CD8-positive, alpha-beta memory T cell (primary cell): ENCODE measurements at regions not wholly inside any gene's neighbourhood (a gene's known extent, or its start where the extent isn't known, plus 50 kb on each side); places are given as distances from the start of the nearest gene placed in this dataset.

ENCODE experiments used
- CTCF ChIA-PET: fragments of 350-600 bp; sonication (Branson Sonifier 250); formaldehyde crosslinking; loops from one replicate; lab custom pipeline; 2021; ENCODE audit warnings: antibody characterized with exemption; lab: Charles Lee
- POLR2A ChIA-PET: fragments of 350-600 bp; sonication (Branson Sonifier 250); formaldehyde crosslinking; loops from one replicate; lab custom pipeline; 2021; ENCODE audit warnings: antibody characterized with exemption; lab: Charles Lee
- DNase-seq, 5 donors: peaks; one replicate each; pipeline versions ENCODE4 v3.0.0 to v3.0.0-alpha.2; 2020 to 2022; ENCODE audit warnings: mixed read lengths in 1 of 5
- H3K27ac ChIP-seq: one replicate; pipeline ENCODE4 v1.7.0; 2013; ENCODE audit warnings: low read depth, mild to moderate bottlenecking, low read length, moderate library complexity
- H3K27me3 ChIP-seq: 2 replicates; pipeline ENCODE4 v1.7.0; 2013; ENCODE audit warnings: low read length, mild to moderate bottlenecking; ENCODE audit not compliant: insufficient read depth, poor library complexity, severe bottlenecking
- H3K36me3 ChIP-seq: 2 replicates; pipeline ENCODE4 v1.7.0; 2013; ENCODE audit warnings: mild to moderate bottlenecking, low read length, moderate library complexity; ENCODE audit not compliant: insufficient read depth
- H3K4me1 ChIP-seq: 2 replicates; pipeline ENCODE4 v1.7.0; 2013; ENCODE audit warnings: mild to moderate bottlenecking, low read length, moderate library complexity; ENCODE audit not compliant: insufficient read depth
- H3K4me3 ChIP-seq: 2 replicates; pipeline ENCODE4 v1.7.0; 2013; ENCODE audit warnings: mild to moderate bottlenecking, low read length
- H3K9me3 ChIP-seq: 2 replicates; pipeline ENCODE4 v1.7.0; 2013; ENCODE audit warnings: mild to moderate bottlenecking, low read length
- H3K27ac Mint-ChIP-seq, 8 donors: one replicate each; pipeline ENCODE4 v1.8.0; 2020 to 2021; ENCODE audit warnings: mixed read lengths in 8 of 8, mild to moderate bottlenecking in 6 of 8, inconsistent platforms in 3 of 8, moderate library complexity in 3 of 8
- H3K27me3 Mint-ChIP-seq, 2 donors: one replicate each; pipeline ENCODE4 v1.8.0; 2020 to 2021; ENCODE audit warnings: mixed read lengths in 2 of 2, mild to moderate bottlenecking in 1 of 2, moderate library complexity in 1 of 2
- H3K36me3 Mint-ChIP-seq, 3 donors: one replicate each; pipeline ENCODE4 v1.8.0; 2020 to 2021; ENCODE audit warnings: mixed read lengths in 3 of 3, inconsistent platforms in 1 of 3, mild to moderate bottlenecking in 1 of 3
- H3K4me1 Mint-ChIP-seq, 3 donors: one replicate each; pipeline ENCODE4 v1.8.0; 2020 to 2021; ENCODE audit warnings: mixed read lengths in 3 of 3, inconsistent platforms in 1 of 3, mild to moderate bottlenecking in 1 of 3
- H3K4me3 Mint-ChIP-seq, 7 donors: one replicate each; pipeline ENCODE4 v1.8.0; 2020 to 2021; ENCODE audit warnings: mixed read lengths in 7 of 7, mild to moderate bottlenecking in 6 of 7, moderate library complexity in 4 of 7, inconsistent platforms in 2 of 7
- H3K9me3 Mint-ChIP-seq, 5 donors: one replicate each; pipeline ENCODE4 v1.8.0; 2020 to 2022; ENCODE audit warnings: mixed read lengths in 5 of 5, mild to moderate bottlenecking in 3 of 5, moderate library complexity in 2 of 5, inconsistent platforms in 1 of 5

DNA sequence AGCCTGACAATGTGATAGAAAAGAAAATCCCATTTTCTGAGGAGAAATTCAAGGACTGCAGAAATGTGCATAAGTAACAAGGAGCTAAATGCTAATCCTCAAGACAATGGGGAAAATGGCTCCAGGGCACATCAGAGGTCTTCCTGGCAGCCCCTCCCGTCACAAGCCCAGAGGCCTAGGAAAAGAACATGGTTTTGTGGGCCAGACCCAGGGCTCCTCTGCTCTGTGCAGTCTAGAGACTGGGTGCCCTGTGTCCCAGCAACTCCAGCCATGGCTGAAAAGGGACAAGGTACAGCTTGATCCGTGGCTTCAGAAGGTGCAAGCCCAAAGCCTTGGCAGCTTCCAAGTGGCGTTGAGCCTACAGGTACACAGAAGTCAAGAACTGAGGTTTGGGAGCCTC lies 176.8 kb upstream of the SUCLG2 start:
- H3K9me3 ChIP-seq = no peaks in the 10 kb centered on the region
- H3K4me3 Mint-ChIP-seq = no peak overlapping the region
- H3K4me3 ChIP-seq = no peak overlapping the region
- H3K4me1 Mint-ChIP-seq = no peaks in the 10 kb centered on the region
- no peaks in the 10 kb centered on the region for H3K27me3 ChIP-seq
- H3K4me1 ChIP-seq = no peaks in the 10 kb centered on the region
- H3K27ac Mint-ChIP-seq = no peak overlapping the region
- peaks cover 0 to 30% (median 4%) of the 10 kb centered on the region in 3 donors for H3K36me3 Mint-ChIP-seq
- H3K36me3 ChIP-seq = no peaks in the 10 kb centered on the region
- ChIA-PET CTCF (no interaction called here), POLR2A (no interaction called here)
- DNase-seq = no peak
- peaks cover 4 to 17% of the 10 kb centered on the region in 2 donors for H3K27me3 Mint-ChIP-seq
- H3K27ac ChIP-seq = no peak overlapping the region
- peaks cover 8 to 40% (median 16%) of the 10 kb centered on the region in 5 donors for H3K9me3 Mint-ChIP-seq

DNA sequence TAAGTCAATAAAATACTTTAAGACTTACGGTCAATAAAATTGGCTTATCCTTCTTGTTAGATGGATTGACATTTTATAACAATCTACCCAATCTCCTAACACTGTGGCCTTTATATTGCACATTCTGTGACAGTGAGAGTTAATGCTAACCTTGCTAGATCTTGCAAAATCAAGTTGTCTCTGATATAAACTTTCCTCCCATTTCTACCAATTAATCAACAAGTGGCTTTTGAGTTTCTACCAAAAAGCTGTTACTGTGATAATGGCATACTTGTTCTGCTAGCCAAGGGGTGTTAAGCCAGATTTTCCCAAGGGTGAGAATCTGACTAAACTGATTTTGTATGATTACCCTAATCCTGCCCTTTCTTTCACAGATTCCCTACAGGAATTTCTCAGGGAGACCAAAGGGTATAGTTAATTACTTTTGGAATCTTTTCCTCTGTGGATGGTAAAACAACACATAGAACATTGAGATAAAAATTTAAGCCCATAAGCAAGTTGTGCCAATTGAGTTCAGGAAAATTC lies 174.1 kb upstream of the SUCLG2 start:
- no peak overlapping the region for H3K4me3 ChIP-seq
- ChIA-PET POLR2A (no interaction called here), CTCF (no interaction called here)
- H3K4me1 ChIP-seq = no peaks in the 10 kb centered on the region
- H3K4me1 Mint-ChIP-seq = no peaks in the 10 kb centered on the region
- DNase-seq = no peak
- no peak overlapping the region for H3K4me3 Mint-ChIP-seq
- H3K27ac ChIP-seq = no peak overlapping the region
- peaks cover 1 to 17% of the 10 kb centered on the region in 2 donors for H3K27me3 Mint-ChIP-seq
- H3K27ac Mint-ChIP-seq = no peak overlapping the region
- H3K27me3 ChIP-seq = no peaks in the 10 kb centered on the region
- H3K36me3 Mint-ChIP-seq = peaks cover 0 to 22% (median 2%) of the 10 kb centered on the region in 3 donors
- H3K9me3 ChIP-seq = no peaks in the 10 kb centered on the region
- H3K9me3 Mint-ChIP-seq = peaks cover 0 to 21% (median 8%) of the 10 kb centered on the region in 5 donors
- no peaks in the 10 kb centered on the region for H3K36me3 ChIP-seq

DNA sequence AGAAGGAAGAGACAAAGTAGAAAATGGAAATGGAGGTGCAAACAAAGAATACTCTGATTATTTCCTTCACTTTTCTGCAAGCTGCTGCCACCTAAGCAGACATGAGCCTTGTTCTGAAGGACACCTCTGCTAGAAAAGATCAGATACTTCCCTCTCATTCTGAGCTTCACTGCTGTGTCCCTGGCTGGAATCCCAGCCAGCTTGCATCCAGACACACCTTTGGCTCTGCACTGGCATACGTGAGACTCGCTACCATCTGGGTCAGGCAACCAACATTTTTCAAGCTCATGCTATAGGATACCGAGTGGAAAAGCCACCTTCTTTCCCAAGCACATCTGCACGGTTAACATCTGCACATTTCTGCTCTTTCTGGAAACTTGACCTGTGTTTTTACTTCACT lies 166.7 kb upstream of the SUCLG2 start:
- ChIA-PET CTCF (no interaction called here), POLR2A (no interaction called here)
- Histone ChIP-seq H3K27me3 (no peaks in the 10 kb centered on the region), H3K27ac (no peak overlapping the region), H3K4me1 (no peaks in the 10 kb centered on the region), H3K36me3 (no peaks in the 10 kb centered on the region), H3K4me3 (no peak overlapping the region), H3K9me3 (no peaks in the 10 kb centered on the region)
- no peak overlapping the region for H3K27ac Mint-ChIP-seq
- no peak overlapping the region for H3K4me3 Mint-ChIP-seq
- no peaks in the 10 kb centered on the region for H3K27me3 Mint-ChIP-seq
- no peak for DNase-seq
- H3K9me3 Mint-ChIP-seq = peaks cover 0 to 3% (median 0%) of the 10 kb centered on the region in 5 donors
- no peaks in the 10 kb centered on the region for H3K4me1 Mint-ChIP-seq
- no peaks in the 10 kb centered on the region for H3K36me3 Mint-ChIP-seq

DNA sequence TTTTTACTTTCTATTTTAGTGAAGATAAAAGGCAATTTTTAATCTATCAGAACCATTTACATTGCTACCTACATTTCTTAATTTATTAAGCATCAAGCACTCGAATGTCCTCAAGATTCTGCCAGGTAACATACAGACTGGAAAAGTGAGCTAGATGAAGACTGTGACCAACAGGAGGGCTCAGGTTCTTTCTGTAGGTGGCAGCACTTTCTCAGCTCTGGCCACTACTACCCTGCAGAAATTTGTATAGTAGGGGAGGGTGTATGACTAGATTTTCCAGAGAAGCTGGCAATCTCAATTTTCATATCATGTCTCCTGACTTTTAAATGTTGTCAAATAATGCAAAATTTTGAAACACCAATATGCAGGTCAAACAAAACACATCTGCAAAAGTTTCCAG lies 165.0 kb upstream of the SUCLG2 start:
- POLR2A ChIA-PET = no interaction called here
- H3K4me3 ChIP-seq = no peak overlapping the region
- Mint-ChIP-seq H3K9me3 (no peaks in the 10 kb centered on the region), H3K4me1 (no peaks in the 10 kb centered on the region), H3K27me3 (no peaks in the 10 kb centered on the region), H3K4me3 (no peak overlapping the region), H3K36me3 (no peaks in the 10 kb centered on the region), H3K27ac (no peak overlapping the region)
- no peaks in the 10 kb centered on the region for H3K9me3 ChIP-seq
- CTCF ChIA-PET = interaction anchor here (1.1 kb wide), 1 partner anchor 1057 kb away, joined by 3 read pairs; no protein-coding TSS in a partner anchor
- H3K4me1 ChIP-seq = no peaks in the 10 kb centered on the region
- peak in 1 of 5 donors; percentile 2 for DNase-seq
- no peaks in the 10 kb centered on the region for H3K27me3 ChIP-seq
- H3K27ac ChIP-seq = no peak overlapping the region
- no peaks in the 10 kb centered on the region for H3K36me3 ChIP-seq

DNA sequence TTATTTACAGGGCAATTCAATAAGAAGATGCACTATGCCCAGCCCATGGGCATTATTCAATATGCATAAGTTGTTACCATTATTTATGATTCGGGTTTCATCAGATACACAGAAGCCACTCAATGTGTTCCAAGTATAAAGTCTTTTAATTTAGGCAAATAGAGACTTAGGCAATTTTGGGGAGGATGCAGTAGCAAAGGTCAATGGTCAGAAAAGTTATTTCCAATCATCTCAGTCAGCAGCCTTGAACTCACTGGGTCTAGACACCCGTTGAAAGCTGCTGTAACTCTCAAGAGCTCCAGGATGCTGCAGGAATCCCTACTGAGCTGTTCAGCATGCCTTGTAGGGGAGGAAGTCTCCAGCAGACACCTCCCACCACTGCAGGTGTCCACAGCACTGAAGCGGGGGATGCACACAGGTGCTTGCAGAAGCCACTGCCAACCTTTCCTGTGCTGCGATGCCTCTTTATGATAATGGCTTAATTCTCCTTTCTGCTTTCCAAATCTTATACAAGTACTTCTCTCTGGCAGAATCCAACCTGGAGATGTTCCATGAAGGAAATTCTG lies 155.0 kb upstream of the SUCLG2 start:
- Histone ChIP-seq H3K27ac (no peak overlapping the region), H3K4me1 (no peaks in the 10 kb centered on the region), H3K9me3 (no peaks in the 10 kb centered on the region), H3K4me3 (no peak overlapping the region), H3K27me3 (no peaks in the 10 kb centered on the region), H3K36me3 (no peaks in the 10 kb centered on the region)
- H3K36me3 Mint-ChIP-seq = no peaks in the 10 kb centered on the region
- H3K4me1 Mint-ChIP-seq = no peaks in the 10 kb centered on the region
- H3K4me3 Mint-ChIP-seq = peak overlapping the region in 1 of 7 donors; percentile 11
- H3K27me3 Mint-ChIP-seq = peaks cover 11 to 17% of the 10 kb centered on the region in 2 donors
- ChIA-PET POLR2A (no interaction called here), CTCF (no interaction called here)
- no peak overlapping the region for H3K27ac Mint-ChIP-seq
- no peak for DNase-seq
- H3K9me3 Mint-ChIP-seq = peaks cover 0 to 2% (median 0%) of the 10 kb centered on the region in 5 donors

DNA sequence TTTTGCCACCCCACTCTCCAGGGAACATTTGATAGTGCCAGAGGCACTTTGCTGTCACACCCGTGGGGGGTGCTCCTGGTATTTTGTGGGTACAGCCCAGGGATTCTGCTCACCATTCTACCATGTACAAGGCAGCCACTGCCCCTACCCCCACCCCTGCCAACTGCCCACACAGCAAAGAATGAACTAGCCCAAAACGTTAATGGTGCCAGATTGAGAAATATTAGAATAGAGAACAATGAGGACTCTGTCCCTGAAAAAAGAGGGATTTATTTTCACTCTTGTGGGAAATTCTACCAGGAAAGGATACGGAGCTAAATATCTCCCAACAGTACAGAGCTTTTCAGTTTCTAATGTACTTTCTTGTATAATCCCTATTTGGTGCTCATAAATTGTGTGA lies 154.5 kb upstream of the SUCLG2 start:
- ChIA-PET POLR2A (no interaction called here), CTCF (no interaction called here)
- no peaks in the 10 kb centered on the region for H3K4me1 Mint-ChIP-seq
- H3K27me3 Mint-ChIP-seq = peaks cover 11 to 17% of the 10 kb centered on the region in 2 donors
- no peak overlapping the region for H3K27ac ChIP-seq
- H3K27ac Mint-ChIP-seq = no peak overlapping the region
- H3K9me3 ChIP-seq = no peaks in the 10 kb centered on the region
- H3K36me3 Mint-ChIP-seq = peaks cover 0 to 4% (median 0%) of the 10 kb centered on the region in 3 donors
- no peaks in the 10 kb centered on the region for H3K36me3 ChIP-seq
- no peaks in the 10 kb centered on the region for H3K4me1 ChIP-seq
- H3K4me3 ChIP-seq = no peak overlapping the region
- no peak for DNase-seq
- H3K27me3 ChIP-seq = no peaks in the 10 kb centered on the region
- H3K4me3 Mint-ChIP-seq = no peak overlapping the region
- peaks cover 0 to 5% (median 3%) of the 10 kb centered on the region in 5 donors for H3K9me3 Mint-ChIP-seq

DNA sequence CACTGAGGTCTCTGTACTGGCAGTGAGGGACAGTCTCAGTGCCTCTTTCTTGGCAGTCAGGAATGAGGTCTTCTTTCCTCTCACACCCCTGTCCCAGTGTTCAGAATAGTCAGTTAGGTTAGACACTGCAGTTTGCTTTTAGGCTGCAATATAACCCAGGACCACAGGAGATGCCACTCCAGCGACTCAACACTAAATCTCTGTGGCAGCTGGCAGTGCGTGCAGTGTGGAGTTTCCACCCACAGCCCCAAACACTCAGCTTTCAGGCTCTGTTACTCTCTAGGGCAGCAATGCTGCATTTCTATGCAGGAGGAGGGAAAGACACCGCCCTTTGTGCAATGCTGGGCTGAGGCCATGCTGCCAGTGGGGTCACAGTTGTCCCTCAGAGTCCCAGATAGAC lies 150.2 kb upstream of the SUCLG2 start:
- H3K36me3 ChIP-seq = no peaks in the 10 kb centered on the region
- ChIA-PET POLR2A (no interaction called here), CTCF (no interaction called here)
- H3K9me3 Mint-ChIP-seq = peaks cover 6 to 16% (median 14%) of the 10 kb centered on the region in 5 donors
- DNase-seq = no peak
- H3K4me1 ChIP-seq = no peaks in the 10 kb centered on the region
- H3K27ac Mint-ChIP-seq = no peak overlapping the region
- no peak overlapping the region for H3K4me3 Mint-ChIP-seq
- H3K27me3 Mint-ChIP-seq = peaks cover 12 to 27% of the 10 kb centered on the region in 2 donors
- no peaks in the 10 kb centered on the region for H3K9me3 ChIP-seq
- H3K4me3 ChIP-seq = no peak overlapping the region
- H3K27me3 ChIP-seq = no peaks in the 10 kb centered on the region
- H3K36me3 Mint-ChIP-seq = peaks cover 0 to 23% (median 0%) of the 10 kb centered on the region in 3 donors
- no peaks in the 10 kb centered on the region for H3K4me1 Mint-ChIP-seq
- no peak overlapping the region for H3K27ac ChIP-seq

DNA sequence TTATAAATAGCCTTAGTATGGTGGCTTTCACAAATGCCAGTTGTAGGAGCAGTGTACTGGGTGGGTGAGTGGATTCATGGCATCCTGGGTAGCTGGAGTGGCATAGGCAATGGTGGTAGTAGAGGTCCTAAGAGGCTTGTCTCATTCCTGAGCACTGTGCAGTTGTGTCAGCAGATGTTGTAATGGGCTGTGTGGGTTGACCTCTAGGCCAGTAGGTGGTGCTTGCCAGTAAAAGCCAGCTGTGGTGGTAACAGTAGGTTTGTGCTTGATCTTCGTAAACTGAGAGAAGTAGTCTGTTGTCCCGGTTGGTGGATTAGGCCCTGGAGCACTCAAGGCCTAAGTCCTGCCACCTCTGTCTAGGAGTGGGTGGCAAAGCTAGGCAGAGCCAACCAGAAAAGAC lies 149.7 kb upstream of the SUCLG2 start:
- H3K4me1 ChIP-seq = no peaks in the 10 kb centered on the region
- no peak overlapping the region for H3K4me3 ChIP-seq

More for the DNA sequence above, 149.7 kb upstream of the SUCLG2 start:
- no peak for DNase-seq
- Mint-ChIP-seq H3K9me3 (peaks cover 6 to 16% (median 14%) of the 10 kb centered on the region in 5 donors), H3K4me1 (no peaks in the 10 kb centered on the region), H3K27me3 (peaks cover 12 to 25% of the 10 kb centered on the region in 2 donors), H3K36me3 (peaks cover 0 to 23% (median 0%) of the 10 kb centered on the region in 3 donors), H3K27ac (no peak overlapping the region), H3K4me3 (no peak overlapping the region)
- Histone ChIP-seq H3K36me3 (no peaks in the 10 kb centered on the region), H3K27me3 (no peaks in the 10 kb centered on the region), H3K27ac (no peak overlapping the region), H3K9me3 (no peaks in the 10 kb centered on the region)
- ChIA-PET POLR2A (no interaction called here), CTCF (no interaction called here)
